VCaP (cell line): ENCODE measurements at regions not wholly inside any gene's neighbourhood (a gene's known extent, or its start where the extent isn't known, plus 50 kb on each side); places are given as distances from the start of the nearest gene placed in this dataset.

Experiments used
- H3K27ac ChIP-seq: fragments of 450-650 bp; 2 replicates; pipeline ENCODE4 v1.5.1; 2017
- TF ChIP-seq, protein P1 (sequence below): fragments of 450-650 bp; conservative IDR thresholded peaks from 2 replicates; pipeline ENCODE4 v1.5.1; 2017; ENCODE audit warnings: mild to moderate bottlenecking, moderate library complexity

GRCh38 chr21:28627691-28628090 lies 365.0 kb downstream of the LTN1 start:
- H3K27ac ChIP-seq: no peak overlapping the region
- TF ChIP-seq, protein P1, sequence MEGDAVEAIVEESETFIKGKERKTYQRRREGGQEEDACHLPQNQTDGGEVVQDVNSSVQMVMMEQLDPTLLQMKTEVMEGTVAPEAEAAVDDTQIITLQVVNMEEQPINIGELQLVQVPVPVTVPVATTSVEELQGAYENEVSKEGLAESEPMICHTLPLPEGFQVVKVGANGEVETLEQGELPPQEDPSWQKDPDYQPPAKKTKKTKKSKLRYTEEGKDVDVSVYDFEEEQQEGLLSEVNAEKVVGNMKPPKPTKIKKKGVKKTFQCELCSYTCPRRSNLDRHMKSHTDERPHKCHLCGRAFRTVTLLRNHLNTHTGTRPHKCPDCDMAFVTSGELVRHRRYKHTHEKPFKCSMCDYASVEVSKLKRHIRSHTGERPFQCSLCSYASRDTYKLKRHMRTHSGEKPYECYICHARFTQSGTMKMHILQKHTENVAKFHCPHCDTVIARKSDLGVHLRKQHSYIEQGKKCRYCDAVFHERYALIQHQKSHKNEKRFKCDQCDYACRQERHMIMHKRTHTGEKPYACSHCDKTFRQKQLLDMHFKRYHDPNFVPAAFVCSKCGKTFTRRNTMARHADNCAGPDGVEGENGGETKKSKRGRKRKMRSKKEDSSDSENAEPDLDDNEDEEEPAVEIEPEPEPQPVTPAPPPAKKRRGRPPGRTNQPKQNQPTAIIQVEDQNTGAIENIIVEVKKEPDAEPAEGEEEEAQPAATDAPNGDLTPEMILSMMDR: no peak

- H3K27ac ChIP-seq: no peak overlapping the region
- TF ChIP-seq, protein P1: no peak
Observed at GRCh38 chr21:28627261-28627660, 365.4 kb downstream of the LTN1 start.

DNA sequence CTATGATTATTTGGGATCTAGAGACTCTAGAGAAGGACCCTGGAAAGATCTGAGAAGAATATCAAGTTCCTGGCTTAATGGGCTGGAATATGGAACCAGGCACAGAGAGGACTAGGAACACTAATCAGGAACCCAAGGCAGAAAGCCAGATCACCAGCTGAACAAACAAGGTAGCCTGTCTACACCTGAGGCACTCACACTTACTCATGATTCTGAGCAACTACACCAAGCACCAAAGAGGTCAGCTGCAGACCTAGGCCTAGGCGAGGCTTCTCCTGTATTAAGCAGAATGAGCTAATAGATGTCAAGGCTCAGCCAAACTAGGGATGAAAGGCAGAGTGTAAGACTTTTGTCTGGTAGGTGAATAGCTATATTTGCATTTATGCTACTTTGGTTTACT lies 368.1 kb downstream of the LTN1 start:
- TF ChIP-seq, protein P1: no peak
- H3K27ac ChIP-seq: no peak overlapping the region

- no peak overlapping the region for H3K27ac ChIP-seq
- TF ChIP-seq, protein P1: no peak
Observed at GRCh38 chr21:28617300-28617699, 375.4 kb downstream of the LTN1 start.

DNA sequence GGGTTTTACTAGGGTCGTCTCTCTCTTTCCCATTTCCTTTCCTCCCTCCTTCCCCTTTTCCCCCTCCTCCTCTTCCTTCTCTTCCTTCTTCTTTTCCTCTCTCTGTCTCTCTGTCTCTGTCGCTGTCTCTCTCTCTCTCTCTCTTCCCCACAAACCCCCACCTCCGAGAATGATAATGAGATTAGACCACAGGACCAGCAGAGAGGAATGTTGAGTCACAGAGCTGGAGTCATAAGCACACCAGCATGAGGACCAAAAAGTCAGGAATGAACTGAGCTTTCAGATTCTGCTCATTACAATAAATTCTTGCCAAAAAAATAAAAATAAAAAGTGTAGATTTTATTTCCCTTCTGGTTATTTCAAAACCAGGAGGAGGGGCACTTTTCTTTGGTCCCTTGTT lies 377.4 kb downstream of the LTN1 start:
- H3K27ac ChIP-seq: no peak overlapping the region
- TF ChIP-seq, protein P1: no peak

DNA sequence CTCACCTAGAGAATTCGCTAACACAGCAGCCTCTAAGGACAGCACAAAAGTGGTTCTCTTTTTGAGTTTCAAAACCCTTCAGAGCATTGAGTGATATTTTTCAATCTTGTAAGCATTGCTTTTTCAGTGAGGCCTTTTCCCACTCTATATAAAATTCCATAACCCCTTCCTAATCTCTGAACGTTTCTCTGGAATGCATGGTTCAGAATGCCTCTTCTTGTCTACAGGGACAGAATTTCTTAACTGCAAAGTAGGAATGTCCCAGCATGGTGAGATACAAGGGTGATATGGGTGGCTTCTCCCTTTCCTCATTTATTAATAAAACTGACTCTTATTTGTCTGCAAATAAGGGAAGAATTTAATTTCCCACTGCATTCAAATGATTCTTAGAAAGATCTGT lies 377.9 kb downstream of the LTN1 start:
- TF ChIP-seq, protein P1: no peak

GRCh38 chr21:28608646-28609045 lies 384.0 kb downstream of the LTN1 start:
- TF ChIP-seq, protein P1: no peak
- no peak overlapping the region for H3K27ac ChIP-seq

More for the DNA sequence above, 377.9 kb downstream of the LTN1 start:
- no peak overlapping the region for H3K27ac ChIP-seq

DNA sequence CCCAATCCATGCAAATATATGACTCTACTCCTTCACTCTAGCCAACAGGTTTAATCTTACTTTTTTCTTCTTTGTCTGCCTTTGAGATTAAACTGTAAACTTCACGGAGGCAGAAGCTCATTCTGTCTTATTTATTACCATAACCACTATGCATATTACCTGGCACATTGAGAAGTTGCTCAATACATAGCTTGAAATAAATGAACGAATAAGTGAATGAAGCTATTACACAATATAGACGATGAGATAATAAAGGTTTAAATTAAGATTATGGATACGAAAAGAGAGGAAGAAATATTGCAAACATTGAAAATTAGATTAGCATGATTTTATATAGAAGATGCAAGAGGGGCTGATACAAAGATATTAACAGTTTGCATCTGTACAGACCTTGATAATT lies 385.1 kb downstream of the LTN1 start:
- TF ChIP-seq, protein P1: no peak
- H3K27ac ChIP-seq: no peak overlapping the region
